HG03139 (cell line): ENCODE measurements at regions not wholly inside any gene's neighbourhood (a gene's known extent, or its start where the extent isn't known, plus 50 kb on each side); places are given as distances from the start of the nearest gene placed in this dataset.
"Not testable (repeated sequence)": the region's sequence is repeated elsewhere in the genome, so short reads cannot be mapped to it uniquely, and the experiment has no call there.

Source experiments
- ATAC-seq: cut with Tn5 transposase; IDR thresholded peaks from one replicate; pipeline ENCODE4 v1.9.1; 2021; ENCODE audit not compliant: unreplicated experiment

GRCh38 chr12:89162589-89163261 is 189.6 kb downstream of the DUSP6 start:
- ATAC-seq = no peak

- no peak for ATAC-seq
These were observed 190.7 kb downstream of the DUSP6 start for GRCh38 chr12:89161557-89161956.

- no peak for ATAC-seq
These were observed 191.6 kb downstream of the DUSP6 start for GRCh38 chr12:89160716-89161123.

GRCh38 chr12:89157413-89157812 is 194.9 kb downstream of the DUSP6 start:
- ATAC-seq = no peak

GRCh38 chr12:89156862-89157262 is 195.4 kb downstream of the DUSP6 start:
- no peak for ATAC-seq

- no peak for ATAC-seq
These were observed 196.0 kb downstream of the DUSP6 start for GRCh38 chr12:89156340-89156739.

- no peak for ATAC-seq
These were observed 196.5 kb downstream of the DUSP6 start for GRCh38 chr12:89155826-89156225.

GRCh38 chr12:89154743-89155499 is 197.4 kb downstream of the DUSP6 start:
- no peak for ATAC-seq

GRCh38 chr12:89153341-89153740 is 199.0 kb downstream of the DUSP6 start:
- no peak for ATAC-seq

GRCh38 chr12:89151536-89151935 is 200.8 kb downstream of the DUSP6 start:
- no peak for ATAC-seq

- not testable (repeated sequence) for ATAC-seq
These were observed 201.5 kb downstream of the DUSP6 start for GRCh38 chr12:89150789-89151188.

GRCh38 chr12:89140602-89141238 is 211.6 kb downstream of the DUSP6 start:
- no peak for ATAC-seq

- no peak for ATAC-seq
These were observed 212.2 kb downstream of the DUSP6 start for GRCh38 chr12:89140141-89140540.

GRCh38 chr12:89139390-89139789 is 212.9 kb downstream of the DUSP6 start:
- ATAC-seq = no peak

- ATAC-seq = no peak
These were observed 214.1 kb downstream of the DUSP6 start for GRCh38 chr12:89138048-89138852.

GRCh38 chr12:89135976-89136634 is 216.2 kb downstream of the DUSP6 start:
- ATAC-seq = no peak

GRCh38 chr12:89134213-89134770 is 218.0 kb downstream of the DUSP6 start:
- no peak for ATAC-seq

GRCh38 chr12:89129167-89129870 is 223.0 kb downstream of the DUSP6 start:
- ATAC-seq = no peak

- no peak for ATAC-seq
These were observed 225.6 kb downstream of the DUSP6 start for GRCh38 chr12:89126712-89127111.

- no peak for ATAC-seq
These were observed 229.4 kb downstream of the DUSP6 start for GRCh38 chr12:89122852-89123251.
